SK-N-SH (cell line): ENCODE measurements at regions not wholly inside any gene's neighbourhood (a gene's known extent, or its start where the extent isn't known, plus 50 kb on each side); places are given as distances from the start of the nearest gene placed in this dataset.

Source experiments
- CTCF ChIA-PET: fragments of 300-600, 350-600 bp; formaldehyde crosslinking; extraction: SDS; loops from one replicate; lab custom pipeline; 2021; lab: Yijun Ruan, JAX
- POLR2A ChIA-PET: fragments of 350-600 bp; sonication (Branson Sonifier 250); formaldehyde crosslinking; extraction: SDS; loops from one replicate; lab custom pipeline; 2020; ENCODE audit warnings: antibody characterized with exemption, inconsistent platforms; lab: Yijun Ruan, JAX
- DNase-seq: peaks from one replicate; pipeline ENCODE4 v3.0.0; 2012
- H2AFZ ChIP-seq: fragments of 200-600 bp; sonication (generic); 2 replicates; pipeline ENCODE4 v1.8.1; 2016; ENCODE audit warnings: antibody characterized with exemption, mild to moderate bottlenecking, low read depth
- H3F3A ChIP-seq: fragments of 200-600 bp; sonication (generic); replicated peaks from 2 replicates; pipeline ENCODE3; 2016; ENCODE audit warnings: antibody characterized with exemption, mild to moderate bottlenecking; ENCODE audit not compliant: insufficient read depth
- H3K27ac ChIP-seq, 2 experiments: fragments of 200-500 bp in 1 of 2; fragments of 200-600 bp in 1 of 2; sonication (Bioruptor generic) in 1 of 2; sonication (generic), shearing (Covaris generic) in 1 of 2; 2 replicates each; pipeline versions ENCODE4 v1.5.1 to v1.6.1; 2014 to 2016; ENCODE audit warnings: low read depth in 2 of 2, inconsistent platforms in 1 of 2, low read length in 1 of 2, mild to moderate bottlenecking in 1 of 2, mixed read lengths in 1 of 2
- H3K27me3 ChIP-seq: fragments of 200-600 bp; sonication (generic), shearing (Covaris generic); 2 replicates; pipeline ENCODE4 v1.6.1; 2016; ENCODE audit warnings: mixed run types; ENCODE audit not compliant: insufficient read depth
- H3K36me3 ChIP-seq, 2 experiments: fragments of 200-500 bp in 1 of 2; fragments of 200-600 bp in 1 of 2; sonication (Bioruptor generic) in 1 of 2; sonication (generic) in 1 of 2; replicated peaks in 1 of 2; 2 replicates each; pipeline versions ENCODE3 to v1.5.1; 2014 to 2016; ENCODE audit warnings: low read length in 1 of 2, mild to moderate bottlenecking in 1 of 2; ENCODE audit not compliant: insufficient read depth in 2 of 2, control insufficient read depth in 1 of 2
- H3K4me1 ChIP-seq, 2 experiments: fragments of 200-500 bp in 1 of 2; fragments of 200-600 bp in 1 of 2; sonication (Bioruptor generic) in 1 of 2; sonication (generic), shearing (Covaris generic) in 1 of 2; 2 replicates each; pipeline versions ENCODE4 v1.5.1 to v1.6.1; 2014 to 2016; ENCODE audit warnings: low read depth in 1 of 2, low read length in 1 of 2, mixed run types in 1 of 2; ENCODE audit not compliant: insufficient read depth in 2 of 2, control insufficient read depth in 1 of 2
- H3K4me2 ChIP-seq: fragments of 200-600 bp; sonication (generic), shearing (Covaris generic); 2 replicates; pipeline ENCODE4 v1.6.1; 2017; ENCODE audit warnings: mixed run types
- H3K4me3 ChIP-seq, 2 experiments: fragments of 200-500 bp in 1 of 2; fragments of 200-600 bp in 1 of 2; sonication (Bioruptor generic) in 1 of 2; sonication (generic), shearing (Covaris generic) in 1 of 2; 2 replicates each; pipeline versions ENCODE4 v1.5.1 to v1.8.1; 2014 to 2016; ENCODE audit warnings: low read depth in 2 of 2, inconsistent platforms in 1 of 2, low read length in 1 of 2, mild to moderate bottlenecking in 1 of 2, mixed read lengths in 1 of 2, moderate library complexity in 1 of 2
- H3K79me2 ChIP-seq: fragments of 200-600 bp; sonication (generic); 2 replicates; pipeline ENCODE4 v1.8.1; 2017; ENCODE audit warnings: mild to moderate bottlenecking; ENCODE audit not compliant: insufficient read depth
- H3K9ac ChIP-seq: fragments of 200-600 bp; sonication (generic); 2 replicates; pipeline ENCODE4 v1.6.1; 2017; ENCODE audit warnings: mixed run types
- H3K9me2 ChIP-seq: fragments of 200-600 bp; sonication (generic); 2 replicates; pipeline ENCODE4 v1.6.1; 2017; ENCODE audit warnings: mixed run types
- H3K9me3 ChIP-seq: fragments of 200-600 bp; sonication (generic); 2 replicates; pipeline ENCODE4 v1.6.1; 2017; ENCODE audit warnings: mixed run types, mild to moderate bottlenecking, moderate library complexity
- H4K20me1 ChIP-seq: fragments of 200-600 bp; sonication (generic); 2 replicates; pipeline ENCODE4 v1.6.1; 2017; ENCODE audit warnings: mild to moderate bottlenecking, mixed run types; ENCODE audit not compliant: insufficient read depth
- CHD2 ChIP-seq: fragments of 150-350 bp; IDR thresholded peaks from 2 replicates; pipeline ENCODE4 v1.6.1; 2018; ENCODE audit warnings: low read length; ENCODE audit not compliant: partially characterized antibody
- ELF1 ChIP-seq: IDR thresholded peaks from 2 replicates; pipeline ENCODE4 v1.4.0; 2012
- FOSL2 ChIP-seq: IDR thresholded peaks from 2 replicates; pipeline ENCODE4 v1.4.0; 2012; ENCODE audit warnings: low read depth, mild to moderate bottlenecking, moderate library complexity, borderline replicate concordance
- FOXJ3 ChIP-seq: sonication (generic); formaldehyde crosslinking; IDR thresholded peaks from 2 replicates; pipeline ENCODE4 v1.5.1; 2020; ENCODE audit warnings: mild to moderate bottlenecking, missing genetic modification reagents
- GABPA ChIP-seq: IDR thresholded peaks from 2 replicates; pipeline ENCODE4 v1.4.0; 2012; ENCODE audit warnings: low read depth, mild to moderate bottlenecking
- MEF2A ChIP-seq: IDR thresholded peaks from 2 replicates; pipeline ENCODE4 v1.4.0; 2012; ENCODE audit warnings: low read depth, borderline replicate concordance
- MXI1 ChIP-seq: IDR thresholded peaks from 2 replicates; pipeline ENCODE4 v1.6.1; 2012; ENCODE audit warnings: mild to moderate bottlenecking, low read depth, low read length, improper control_type of control experiment
- NFIC ChIP-seq: IDR thresholded peaks from 2 replicates; pipeline ENCODE4 v1.4.0; 2012; ENCODE audit warnings: borderline replicate concordance
- POLR2AphosphoS5 ChIP-seq: IDR thresholded peaks from 2 replicates; pipeline ENCODE4 v1.6.1; 2012; ENCODE audit warnings: low read depth, low read length
- RAD21 ChIP-seq: IDR thresholded peaks from 2 replicates; pipeline ENCODE4 v1.6.1; 2012; ENCODE audit warnings: mild to moderate bottlenecking, low read length
- RCOR1 ChIP-seq: fragments of 150-350 bp; IDR thresholded peaks from 2 replicates; pipeline ENCODE4 v1.6.1; 2017; ENCODE audit warnings: antibody characterized with exemption, low read length
- RFX5 ChIP-seq: IDR thresholded peaks from 2 replicates; pipeline ENCODE4 v1.6.1; 2012; ENCODE audit warnings: mild to moderate bottlenecking, improper control_type of control experiment, low read length
- TAF1 ChIP-seq: IDR thresholded peaks from 2 replicates; pipeline ENCODE4 v1.6.1; 2012; ENCODE audit warnings: low read depth, mild to moderate bottlenecking, low read length, moderate library complexity, borderline replicate concordance
- YY1 ChIP-seq: IDR thresholded peaks from 2 replicates; pipeline ENCODE4 v1.4.0; 2012; ENCODE audit warnings: low read depth, mild to moderate bottlenecking
- WGBS: methylation state at CpG from one replicate; pipeline ENCODE4 v1.1.6; 2017; ENCODE audit warnings: low lambda C conversion rate; 5-methylcytosine and 5-hydroxymethylcytosine counted together
- TF ChIP-seq, protein P1 (sequence below): IDR thresholded peaks from 2 replicates; pipeline ENCODE4 v1.6.1; 2012; ENCODE audit warnings: mild to moderate bottlenecking, low read depth, low read length, moderate library complexity
- TF ChIP-seq, protein P2 (sequence below): fragments of 200-600 bp; sonication (generic); IDR thresholded peaks from 2 replicates; pipeline ENCODE4 v1.6.1; 2017; ENCODE audit warnings: antibody characterized with exemption, mild to moderate bottlenecking, moderate library complexity
- TF ChIP-seq, protein P3 (sequence below): fragments of 150-350 bp; IDR thresholded peaks from 2 replicates; pipeline ENCODE4 v1.6.1; 2016; ENCODE audit warnings: mild to moderate bottlenecking, low read depth, low read length
- TF ChIP-seq, protein P4 (sequence below): IDR thresholded peaks from 2 replicates; pipeline ENCODE4; 2012
- TF ChIP-seq, protein P5 (sequence below): IDR thresholded peaks from 2 replicates; pipeline ENCODE4 v1.4.0; 2012; ENCODE audit warnings: low read depth, borderline replicate concordance
- TF ChIP-seq, protein P6 (sequence below): IDR thresholded peaks from 2 replicates; pipeline ENCODE4 v1.4.0; 2012; ENCODE audit warnings: low read depth

DNA sequence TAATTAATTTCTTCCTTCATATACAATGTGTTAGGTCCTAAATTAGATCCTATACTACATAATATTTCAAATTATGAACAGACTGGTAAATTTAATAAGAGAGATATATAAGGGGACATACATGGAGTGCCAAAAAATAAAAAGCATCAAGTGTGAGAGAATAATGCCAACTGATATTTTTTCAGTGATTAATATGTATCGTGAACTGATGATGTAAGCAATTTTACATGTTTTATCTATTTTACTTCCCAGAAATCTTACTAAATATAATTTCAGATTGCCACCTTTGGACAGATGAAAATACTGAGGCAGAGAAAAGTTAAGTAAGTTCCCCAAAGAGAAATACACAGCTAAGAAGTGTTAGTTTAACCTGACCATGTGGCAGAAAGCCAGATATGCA, 870.8 kb downstream of the SLITRK5 start:
- Histone ChIP-seq H3K9me3 (no peaks in the 10 kb centered on the region), H3K36me3 (no peaks in the 10 kb centered on the region), H2AFZ (no peak overlapping the region), H3K9me2 (no peaks in the 10 kb centered on the region), H4K20me1 (no peaks in the 10 kb centered on the region), H3K79me2 (no peaks in the 10 kb centered on the region), H3K27ac (no peak overlapping the region), H3K27me3 (no peaks in the 10 kb centered on the region), H3F3A (no peaks in the 10 kb centered on the region), H3K4me1 (no peaks in the 10 kb centered on the region), H3K4me2 (no peak overlapping the region), H3K4me3 (no peak overlapping the region), H3K9ac (no peak overlapping the region)
- DNase-seq, result no peak
- CTCF ChIA-PET, result no interaction called here
- TF ChIP-seq YY1 (no peak), FOXJ3 (CRISPR knock-in tag) (no peak), MXI1 (no peak), RFX5 (no peak), NFIC (no peak), MEF2A (no peak), POLR2AphosphoS5 (no peak), RAD21 (no peak), GABPA (no peak), TAF1 (no peak), FOSL2 (no peak), ELF1 (no peak), CHD2 (no peak), RCOR1 (no peak)
- TF ChIP-seq, protein P1, sequence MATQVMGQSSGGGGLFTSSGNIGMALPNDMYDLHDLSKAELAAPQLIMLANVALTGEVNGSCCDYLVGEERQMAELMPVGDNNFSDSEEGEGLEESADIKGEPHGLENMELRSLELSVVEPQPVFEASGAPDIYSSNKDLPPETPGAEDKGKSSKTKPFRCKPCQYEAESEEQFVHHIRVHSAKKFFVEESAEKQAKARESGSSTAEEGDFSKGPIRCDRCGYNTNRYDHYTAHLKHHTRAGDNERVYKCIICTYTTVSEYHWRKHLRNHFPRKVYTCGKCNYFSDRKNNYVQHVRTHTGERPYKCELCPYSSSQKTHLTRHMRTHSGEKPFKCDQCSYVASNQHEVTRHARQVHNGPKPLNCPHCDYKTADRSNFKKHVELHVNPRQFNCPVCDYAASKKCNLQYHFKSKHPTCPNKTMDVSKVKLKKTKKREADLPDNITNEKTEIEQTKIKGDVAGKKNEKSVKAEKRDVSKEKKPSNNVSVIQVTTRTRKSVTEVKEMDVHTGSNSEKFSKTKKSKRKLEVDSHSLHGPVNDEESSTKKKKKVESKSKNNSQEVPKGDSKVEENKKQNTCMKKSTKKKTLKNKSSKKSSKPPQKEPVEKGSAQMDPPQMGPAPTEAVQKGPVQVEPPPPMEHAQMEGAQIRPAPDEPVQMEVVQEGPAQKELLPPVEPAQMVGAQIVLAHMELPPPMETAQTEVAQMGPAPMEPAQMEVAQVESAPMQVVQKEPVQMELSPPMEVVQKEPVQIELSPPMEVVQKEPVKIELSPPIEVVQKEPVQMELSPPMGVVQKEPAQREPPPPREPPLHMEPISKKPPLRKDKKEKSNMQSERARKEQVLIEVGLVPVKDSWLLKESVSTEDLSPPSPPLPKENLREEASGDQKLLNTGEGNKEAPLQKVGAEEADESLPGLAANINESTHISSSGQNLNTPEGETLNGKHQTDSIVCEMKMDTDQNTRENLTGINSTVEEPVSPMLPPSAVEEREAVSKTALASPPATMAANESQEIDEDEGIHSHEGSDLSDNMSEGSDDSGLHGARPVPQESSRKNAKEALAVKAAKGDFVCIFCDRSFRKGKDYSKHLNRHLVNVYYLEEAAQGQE, result no peak
- TF ChIP-seq, protein P2, sequence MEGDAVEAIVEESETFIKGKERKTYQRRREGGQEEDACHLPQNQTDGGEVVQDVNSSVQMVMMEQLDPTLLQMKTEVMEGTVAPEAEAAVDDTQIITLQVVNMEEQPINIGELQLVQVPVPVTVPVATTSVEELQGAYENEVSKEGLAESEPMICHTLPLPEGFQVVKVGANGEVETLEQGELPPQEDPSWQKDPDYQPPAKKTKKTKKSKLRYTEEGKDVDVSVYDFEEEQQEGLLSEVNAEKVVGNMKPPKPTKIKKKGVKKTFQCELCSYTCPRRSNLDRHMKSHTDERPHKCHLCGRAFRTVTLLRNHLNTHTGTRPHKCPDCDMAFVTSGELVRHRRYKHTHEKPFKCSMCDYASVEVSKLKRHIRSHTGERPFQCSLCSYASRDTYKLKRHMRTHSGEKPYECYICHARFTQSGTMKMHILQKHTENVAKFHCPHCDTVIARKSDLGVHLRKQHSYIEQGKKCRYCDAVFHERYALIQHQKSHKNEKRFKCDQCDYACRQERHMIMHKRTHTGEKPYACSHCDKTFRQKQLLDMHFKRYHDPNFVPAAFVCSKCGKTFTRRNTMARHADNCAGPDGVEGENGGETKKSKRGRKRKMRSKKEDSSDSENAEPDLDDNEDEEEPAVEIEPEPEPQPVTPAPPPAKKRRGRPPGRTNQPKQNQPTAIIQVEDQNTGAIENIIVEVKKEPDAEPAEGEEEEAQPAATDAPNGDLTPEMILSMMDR, result no peak
- TF ChIP-seq, protein P3, sequence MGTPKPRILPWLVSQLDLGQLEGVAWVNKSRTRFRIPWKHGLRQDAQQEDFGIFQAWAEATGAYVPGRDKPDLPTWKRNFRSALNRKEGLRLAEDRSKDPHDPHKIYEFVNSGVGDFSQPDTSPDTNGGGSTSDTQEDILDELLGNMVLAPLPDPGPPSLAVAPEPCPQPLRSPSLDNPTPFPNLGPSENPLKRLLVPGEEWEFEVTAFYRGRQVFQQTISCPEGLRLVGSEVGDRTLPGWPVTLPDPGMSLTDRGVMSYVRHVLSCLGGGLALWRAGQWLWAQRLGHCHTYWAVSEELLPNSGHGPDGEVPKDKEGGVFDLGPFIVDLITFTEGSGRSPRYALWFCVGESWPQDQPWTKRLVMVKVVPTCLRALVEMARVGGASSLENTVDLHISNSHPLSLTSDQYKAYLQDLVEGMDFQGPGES, result no peak
- TF ChIP-seq, protein P4, sequence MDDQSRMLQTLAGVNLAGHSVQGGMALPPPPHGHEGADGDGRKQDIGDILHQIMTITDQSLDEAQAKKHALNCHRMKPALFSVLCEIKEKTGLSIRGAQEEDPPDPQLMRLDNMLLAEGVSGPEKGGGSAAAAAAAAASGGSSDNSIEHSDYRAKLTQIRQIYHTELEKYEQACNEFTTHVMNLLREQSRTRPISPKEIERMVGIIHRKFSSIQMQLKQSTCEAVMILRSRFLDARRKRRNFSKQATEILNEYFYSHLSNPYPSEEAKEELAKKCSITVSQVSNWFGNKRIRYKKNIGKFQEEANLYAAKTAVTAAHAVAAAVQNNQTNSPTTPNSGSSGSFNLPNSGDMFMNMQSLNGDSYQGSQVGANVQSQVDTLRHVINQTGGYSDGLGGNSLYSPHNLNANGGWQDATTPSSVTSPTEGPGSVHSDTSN, result no peak
- TF ChIP-seq, protein P5, sequence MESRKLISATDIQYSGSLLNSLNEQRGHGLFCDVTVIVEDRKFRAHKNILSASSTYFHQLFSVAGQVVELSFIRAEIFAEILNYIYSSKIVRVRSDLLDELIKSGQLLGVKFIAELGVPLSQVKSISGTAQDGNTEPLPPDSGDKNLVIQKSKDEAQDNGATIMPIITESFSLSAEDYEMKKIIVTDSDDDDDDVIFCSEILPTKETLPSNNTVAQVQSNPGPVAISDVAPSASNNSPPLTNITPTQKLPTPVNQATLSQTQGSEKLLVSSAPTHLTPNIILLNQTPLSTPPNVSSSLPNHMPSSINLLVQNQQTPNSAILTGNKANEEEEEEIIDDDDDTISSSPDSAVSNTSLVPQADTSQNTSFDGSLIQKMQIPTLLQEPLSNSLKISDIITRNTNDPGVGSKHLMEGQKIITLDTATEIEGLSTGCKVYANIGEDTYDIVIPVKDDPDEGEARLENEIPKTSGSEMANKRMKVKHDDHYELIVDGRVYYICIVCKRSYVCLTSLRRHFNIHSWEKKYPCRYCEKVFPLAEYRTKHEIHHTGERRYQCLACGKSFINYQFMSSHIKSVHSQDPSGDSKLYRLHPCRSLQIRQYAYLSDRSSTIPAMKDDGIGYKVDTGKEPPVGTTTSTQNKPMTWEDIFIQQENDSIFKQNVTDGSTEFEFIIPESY, result no peak
- TF ChIP-seq, protein P6, sequence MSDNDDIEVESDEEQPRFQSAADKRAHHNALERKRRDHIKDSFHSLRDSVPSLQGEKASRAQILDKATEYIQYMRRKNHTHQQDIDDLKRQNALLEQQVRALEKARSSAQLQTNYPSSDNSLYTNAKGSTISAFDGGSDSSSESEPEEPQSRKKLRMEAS, result no peak
- WGBS, result 56% methylated on average over 1 of the region's 1 CpG
- POLR2A ChIA-PET, result no interaction called here
